GM21737 (cell line): ENCODE measurements at regions not wholly inside any gene's neighbourhood (a gene's known extent, or its start where the extent isn't known, plus 50 kb on each side); places are given as distances from the start of the nearest gene placed in this dataset.
"Not testable (repeated sequence)": the region's sequence is repeated elsewhere in the genome, so short reads cannot be mapped to it uniquely, and the experiment has no call there.

ENCODE experiments used
- ATAC-seq: cut with Tn5 transposase; IDR thresholded peaks from one replicate; pipeline ENCODE4 v1.9.1; 2021; ENCODE audit warnings: mild to moderate bottlenecking, moderate library complexity; ENCODE audit not compliant: unreplicated experiment

DNA sequence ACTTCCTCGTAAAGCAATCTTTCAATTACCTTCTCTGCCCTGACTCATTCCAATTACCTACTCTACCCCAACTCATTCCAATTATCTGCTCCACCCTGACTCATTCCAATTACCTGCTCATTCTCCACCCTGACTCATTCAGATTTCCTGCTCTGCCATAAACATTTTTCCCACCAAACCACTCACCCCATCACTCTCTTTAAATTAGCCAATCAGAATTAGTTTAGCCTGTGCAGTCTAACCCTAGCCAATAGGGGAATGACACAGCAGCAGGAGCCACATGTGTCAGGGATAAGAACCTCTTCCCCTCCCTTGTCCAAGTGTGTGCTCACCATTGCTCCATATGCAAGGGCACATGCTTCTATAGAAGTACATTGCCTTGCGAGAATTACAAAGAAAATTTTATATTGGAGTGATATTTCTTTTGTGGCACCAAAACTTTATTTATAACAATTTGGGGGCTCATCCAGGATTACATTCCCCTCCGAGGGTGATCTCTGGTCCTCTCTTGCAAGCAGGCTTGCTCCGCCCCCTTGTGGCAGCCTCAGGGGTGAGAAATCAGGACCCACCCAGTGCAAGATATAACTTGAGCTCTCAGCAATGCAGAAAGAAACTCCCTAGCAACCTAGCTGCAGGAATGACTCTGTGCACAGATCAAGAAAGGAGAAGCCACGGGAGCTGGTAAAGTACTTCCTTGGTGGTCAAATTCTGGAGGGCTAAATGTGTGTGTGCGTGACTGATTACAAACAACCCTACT is 551.9 kb upstream of the EYS start:
- not testable (repeated sequence) for ATAC-seq

DNA sequence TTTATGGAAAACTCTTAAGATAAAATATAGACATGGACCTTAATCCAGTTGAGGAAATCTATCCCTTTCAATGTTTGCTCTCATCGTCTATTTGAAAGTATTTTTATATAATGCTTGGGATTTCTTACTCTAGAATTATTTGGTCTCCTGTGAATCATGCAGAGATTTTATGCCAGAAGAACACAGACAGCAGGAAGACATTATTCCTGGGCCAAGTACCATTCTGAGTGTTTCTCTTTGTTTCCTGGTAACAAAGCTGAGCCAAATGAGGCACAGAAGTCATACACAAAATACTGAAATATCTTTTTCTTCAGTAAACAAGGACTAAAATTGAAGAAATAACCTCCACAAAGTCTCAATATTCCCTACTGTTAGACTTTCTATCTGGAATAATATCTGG is 538.2 kb upstream of the EYS start:
- no peak for ATAC-seq

DNA sequence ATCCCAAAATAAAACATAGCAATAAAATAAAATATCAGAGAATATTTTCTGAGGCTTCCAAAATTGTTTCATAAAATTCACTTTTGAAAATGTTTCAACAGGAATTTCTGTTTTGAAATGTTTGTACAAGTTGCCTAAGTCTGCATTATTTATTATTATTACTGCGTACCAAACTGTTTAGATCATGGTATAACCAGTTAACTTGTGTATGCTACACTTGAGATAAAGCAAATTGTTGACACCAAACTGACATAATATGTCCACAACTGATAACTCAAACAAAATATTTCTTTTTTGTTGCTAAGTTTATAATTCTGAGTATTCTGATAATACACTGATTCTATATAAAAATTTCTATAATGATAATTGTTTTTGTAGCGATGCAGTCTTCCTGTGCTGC is 531.8 kb upstream of the EYS start:
- ATAC-seq, result no peak

- ATAC-seq, result no peak
Measured at GRCh38 chr6:66232890-66233289, 525.9 kb upstream of the EYS start.

DNA sequence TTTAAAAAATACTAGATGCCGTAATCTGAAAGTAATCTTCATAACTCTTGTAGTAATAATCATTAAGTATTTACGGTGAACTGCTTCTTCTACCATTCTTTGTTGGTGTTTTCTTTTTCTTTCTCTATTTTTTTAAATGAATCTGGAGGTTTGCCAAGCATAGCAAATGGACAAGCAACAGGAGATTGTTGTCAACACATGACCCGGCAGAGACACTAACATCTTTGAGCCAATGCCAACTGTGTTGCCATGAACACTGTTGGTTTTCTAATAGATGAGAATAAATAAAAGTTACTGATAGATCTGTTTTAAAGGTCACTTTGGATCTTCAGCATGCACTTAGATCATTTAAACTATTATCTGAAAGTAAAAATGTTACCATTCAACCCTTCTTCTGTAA is 523.6 kb upstream of the EYS start:
- no peak for ATAC-seq

- no peak for ATAC-seq
Measured at GRCh38 chr6:66226109-66226508, 519.1 kb upstream of the EYS start.

- no peak for ATAC-seq
Measured at GRCh38 chr6:66210964-66211363, 503.9 kb upstream of the EYS start.

- no peak for ATAC-seq
Measured at GRCh38 chr6:66200390-66200789, 493.4 kb upstream of the EYS start.

- no peak for ATAC-seq
Measured at GRCh38 chr6:66199171-66199570, 492.1 kb upstream of the EYS start.

- ATAC-seq, result no peak
Measured at GRCh38 chr6:66198062-66198624, 491.1 kb upstream of the EYS start.

DNA sequence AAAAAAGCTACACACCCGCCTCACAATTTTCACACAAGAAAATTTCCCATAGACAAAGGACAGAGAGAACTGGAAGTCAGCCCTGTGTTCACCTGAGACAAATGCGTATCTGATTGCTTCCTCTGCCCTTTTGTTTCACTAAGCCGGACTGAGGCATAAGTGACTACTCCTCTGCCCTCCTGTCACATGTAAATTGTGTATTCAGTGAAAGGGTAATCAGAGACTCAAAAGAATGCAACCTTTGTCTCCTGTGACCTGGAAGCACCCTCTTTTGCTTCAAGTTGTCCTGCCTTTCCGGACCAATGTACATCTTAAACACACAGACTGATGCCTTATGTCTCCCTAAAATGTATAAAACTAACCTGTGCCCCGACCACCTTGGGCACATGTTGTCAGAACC is 483.8 kb upstream of the EYS start:
- no peak for ATAC-seq

DNA sequence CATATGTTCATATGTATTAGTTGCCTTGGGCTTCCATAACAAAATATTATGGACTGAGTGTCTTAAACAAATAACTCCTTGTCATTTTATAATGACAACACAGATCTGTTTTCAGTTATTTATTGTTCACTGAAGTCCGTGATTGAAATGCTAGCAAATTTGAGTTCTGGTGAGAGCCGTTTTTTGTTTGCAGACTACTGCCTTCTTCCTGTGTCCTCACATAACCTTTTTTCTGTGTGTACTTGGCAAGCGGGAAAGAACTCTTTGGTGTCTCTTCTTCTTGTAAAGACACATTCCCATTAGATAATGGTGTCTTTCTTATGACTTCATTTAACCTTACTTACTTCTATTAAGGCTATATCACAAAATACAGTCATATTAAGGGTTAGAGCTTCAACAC is 482.9 kb upstream of the EYS start:
- no peak for ATAC-seq

DNA sequence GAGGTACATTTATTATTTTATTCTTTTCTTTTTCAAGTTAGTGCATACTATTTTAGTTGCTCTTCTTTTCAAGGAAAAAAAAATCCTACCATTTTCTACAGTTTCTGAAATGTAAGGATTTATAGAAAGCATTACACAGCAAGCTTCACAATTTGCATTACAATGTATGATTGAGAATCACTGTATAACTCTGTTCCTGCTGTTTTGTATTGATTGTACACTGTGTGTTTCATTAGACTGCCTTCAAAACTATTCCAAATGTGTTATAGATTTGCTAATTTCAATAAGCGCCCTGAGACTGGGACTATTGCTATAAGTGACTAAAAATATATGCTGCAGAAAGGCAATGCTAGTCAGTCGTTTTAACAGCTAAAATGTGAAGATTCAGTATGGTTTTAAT is 479.7 kb upstream of the EYS start:
- ATAC-seq, result no peak

- no peak for ATAC-seq
Measured at GRCh38 chr6:66184091-66184490, 477.1 kb upstream of the EYS start.

GRCh38 chr6:66179361-66179760 is 472.3 kb upstream of the EYS start:
- no peak for ATAC-seq

GRCh38 chr6:66173587-66173986 is 466.6 kb upstream of the EYS start:
- no peak for ATAC-seq

DNA sequence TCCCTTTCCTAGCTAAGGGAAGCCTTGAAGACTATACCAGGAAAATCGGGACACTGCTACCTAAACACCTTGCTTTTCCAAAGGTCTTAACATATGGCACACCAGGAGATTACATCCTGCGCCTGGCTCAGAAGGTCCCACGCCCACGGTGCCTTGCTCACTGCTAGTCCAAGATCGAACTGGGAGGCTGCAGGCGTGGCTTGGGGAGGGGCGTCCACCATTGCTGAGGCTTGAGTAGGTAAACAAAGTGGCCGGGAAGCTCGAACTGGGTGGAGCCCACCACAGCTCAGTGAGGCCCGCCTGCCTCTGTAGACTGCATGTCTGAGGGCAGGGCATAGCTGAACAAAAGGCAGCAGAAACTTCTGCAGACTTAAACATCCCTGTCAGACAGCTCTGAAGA is 459.7 kb upstream of the EYS start:
- not testable (repeated sequence) for ATAC-seq

- ATAC-seq, result no peak
Measured at GRCh38 chr6:66161546-66162108, 454.6 kb upstream of the EYS start.

DNA sequence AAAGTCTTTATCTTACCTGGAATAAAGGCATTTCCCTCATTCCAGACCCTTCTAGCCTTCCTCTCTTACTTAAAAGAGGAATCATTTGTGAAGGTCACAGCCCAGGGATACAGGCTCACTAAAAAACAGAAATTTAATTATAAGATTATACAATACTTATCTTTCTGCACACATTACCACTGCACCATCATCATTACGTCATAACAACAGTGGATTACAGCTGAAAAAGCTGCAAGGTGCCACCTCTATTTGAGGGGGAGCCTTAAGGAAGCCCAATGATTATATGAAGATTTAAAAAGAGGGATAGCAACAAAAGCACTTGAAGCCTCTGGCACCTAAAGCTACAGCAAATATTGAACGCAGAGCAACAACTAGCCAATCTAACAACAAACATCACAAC is 452.9 kb upstream of the EYS start:
- no peak for ATAC-seq

DNA sequence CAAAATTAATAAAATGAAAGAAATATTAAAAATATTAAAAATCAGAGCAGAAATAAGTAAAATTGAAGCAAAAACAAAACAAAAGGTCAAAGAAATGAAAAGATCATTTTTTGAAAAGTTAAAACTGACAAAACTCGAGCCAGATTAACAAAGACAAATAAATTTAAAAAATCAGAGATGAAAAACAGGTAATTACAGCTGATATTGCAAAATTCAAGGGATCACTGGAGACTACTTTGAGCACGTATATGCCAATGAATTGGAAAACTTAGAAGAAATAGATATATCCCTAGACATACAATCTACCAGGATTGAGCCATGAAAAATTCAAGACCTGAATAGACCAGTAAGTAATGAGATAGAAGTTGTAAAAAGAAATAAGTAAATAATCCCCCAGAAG is 446.2 kb upstream of the EYS start:
- ATAC-seq, result no peak

DNA sequence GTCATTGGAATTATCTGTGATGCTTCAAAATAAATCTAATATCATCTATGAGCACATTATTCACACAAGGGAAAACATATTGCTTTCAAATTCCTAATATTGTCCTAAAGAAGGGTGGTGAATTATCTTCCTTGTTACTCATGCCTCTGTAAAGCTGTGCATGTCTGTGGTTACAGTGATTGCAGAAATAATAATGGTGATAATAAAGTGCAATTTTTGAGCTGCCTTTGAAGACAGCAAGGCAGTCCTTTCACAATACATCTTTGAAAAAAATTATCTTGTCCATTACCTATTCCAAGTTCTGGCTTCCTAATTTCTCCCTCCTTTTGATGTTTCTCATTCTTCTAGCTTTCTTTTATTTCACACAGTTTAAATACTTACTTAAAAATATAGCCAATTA is 442.1 kb upstream of the EYS start:
- no peak for ATAC-seq

DNA sequence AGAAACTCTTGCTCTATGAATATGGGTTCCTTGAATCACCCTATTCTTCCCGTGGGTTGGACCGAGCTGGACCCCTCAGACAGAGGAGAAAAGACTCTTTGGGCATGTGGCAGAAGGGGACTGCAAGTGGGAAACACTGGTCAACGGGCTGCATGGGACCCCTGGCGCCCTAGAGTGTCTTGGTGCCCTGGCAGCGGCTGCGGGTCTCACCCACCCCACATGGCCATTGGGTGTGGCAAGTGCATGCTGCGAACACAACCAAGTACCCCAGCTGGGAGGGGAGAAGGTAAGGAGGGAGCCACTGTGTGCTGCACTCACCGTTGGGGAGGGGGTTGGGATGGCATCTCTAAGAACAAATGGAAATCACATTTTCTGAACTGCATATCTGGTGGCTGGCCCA is 438.8 kb upstream of the EYS start:
- ATAC-seq, result no peak

DNA sequence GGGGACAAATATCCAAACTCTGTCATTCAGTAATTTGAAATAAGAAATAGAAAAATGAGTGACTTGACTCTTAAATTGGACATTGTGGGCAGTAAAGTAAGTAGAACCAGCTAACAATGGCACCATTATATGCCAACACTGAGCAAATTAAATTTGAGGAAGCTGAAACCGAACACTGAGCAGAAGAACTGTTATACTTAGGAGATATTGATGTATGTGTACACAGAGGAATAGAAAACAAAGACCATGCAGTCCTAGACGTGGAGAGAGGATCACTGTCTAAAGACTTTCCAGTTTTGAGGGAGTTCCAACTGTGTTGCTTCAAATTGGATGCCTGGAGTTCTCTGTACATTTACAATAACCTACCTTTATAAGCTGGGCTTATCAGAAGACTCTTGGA is 427.0 kb upstream of the EYS start:
- no peak for ATAC-seq
